Smooth muscle cell (in vitro differentiated cells): ENCODE measurements at regions not wholly inside any gene's neighbourhood (a gene's known extent, or its start where the extent isn't known, plus 50 kb on each side); places are given as distances from the start of the nearest gene placed in this dataset.

ENCODE experiments used
- DNase-seq: peaks from one replicate; lab custom pipeline; 2025; ENCODE audit not compliant: unreplicated experiment; lab: John Stamatoyannopoulos, UW
- H2AFZ ChIP-seq: fragments of 200-600 bp; sonication (generic); 2 replicates; pipeline ENCODE4 v1.6.0; 2016; ENCODE audit warnings: antibody characterized with exemption, low read depth, mild to moderate bottlenecking
- H3F3A ChIP-seq: fragments of 200-600 bp; sonication (generic); 2 replicates; pipeline ENCODE4 v1.6.0; 2017; ENCODE audit warnings: antibody characterized with exemption, low read depth
- H3K27ac ChIP-seq: fragments of 200-600 bp; sonication (generic); 2 replicates; pipeline ENCODE4 v1.5.1; 2016; ENCODE audit warnings: low read depth, mild to moderate bottlenecking
- H3K27me3 ChIP-seq: fragments of 200-600 bp; sonication (generic); 2 replicates; pipeline ENCODE4 v1.6.1; 2016; ENCODE audit warnings: low read depth, mild to moderate bottlenecking
- H3K36me3 ChIP-seq: fragments of 200-600 bp; sonication (generic); 2 replicates; pipeline ENCODE4 v1.5.1; 2016; ENCODE audit warnings: low read depth
- H3K4me1 ChIP-seq: fragments of 200-600 bp; sonication (generic); 2 replicates; pipeline ENCODE4 v1.5.1; 2016; ENCODE audit warnings: low read depth
- H3K4me2 ChIP-seq: fragments of 200-600 bp; sonication (generic); 2 replicates; pipeline ENCODE4 v1.6.0; 2016; ENCODE audit warnings: mild to moderate bottlenecking
- H3K4me3 ChIP-seq: fragments of 200-600 bp; sonication (generic); 2 replicates; pipeline ENCODE4 v1.5.1; 2016; ENCODE audit warnings: mild to moderate bottlenecking
- H3K79me2 ChIP-seq: fragments of 200-600 bp; sonication (generic); 2 replicates; pipeline ENCODE4 v1.6.0; 2016; ENCODE audit warnings: low read depth, mild to moderate bottlenecking
- H3K9ac ChIP-seq: fragments of 200-600 bp; sonication (generic); 2 replicates; pipeline ENCODE4 v1.6.0; 2016; ENCODE audit warnings: low read depth
- H3K9me3 ChIP-seq: fragments of 200-600 bp; sonication (generic); replicated peaks from 2 replicates; pipeline ENCODE4 v1.5.1; 2016; ENCODE audit warnings: low read depth
- H4K20me1 ChIP-seq: fragments of 200-600 bp; sonication (generic); 2 replicates; pipeline ENCODE4 v1.6.0; 2016; ENCODE audit warnings: low read depth
- WGBS: methylation state at CpG from one replicate; pipeline ENCODE4 v1.1.7; 2016; ENCODE audit warnings: low lambda C conversion rate; 5-methylcytosine and 5-hydroxymethylcytosine counted together
- TF ChIP-seq, protein P1 (sequence below): fragments of 200-600 bp; sonication (generic); IDR thresholded peaks from 2 replicates; pipeline ENCODE4 v1.5.1; 2017; ENCODE audit warnings: borderline replicate concordance, mild to moderate bottlenecking, antibody characterized with exemption; ENCODE audit not compliant: insufficient read depth, poor library complexity, severe bottlenecking

DNA sequence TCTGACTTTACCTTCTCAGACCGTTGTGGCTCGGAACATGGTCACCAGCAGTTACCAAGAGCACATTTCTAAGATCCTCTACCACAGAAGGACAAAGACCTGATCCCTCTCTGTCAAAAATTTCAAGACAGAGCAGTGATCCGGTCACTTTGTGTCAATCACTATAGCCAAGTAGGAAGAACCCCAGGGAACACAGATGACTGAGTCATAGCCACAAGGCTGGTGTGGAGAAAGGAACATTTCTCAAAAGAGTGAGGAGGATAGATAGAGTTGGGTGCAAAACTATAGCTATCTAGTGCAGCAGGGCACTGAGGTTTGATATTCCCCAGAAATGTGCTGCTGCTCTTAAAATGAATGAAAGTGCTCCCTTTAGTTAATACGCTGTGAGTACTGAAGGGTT, 130.7 kb upstream of the SMIM23 start:
- no peaks in the 10 kb centered on the region for H4K20me1 ChIP-seq
- WGBS = 46% methylated on average over 4 of the region's 4 CpGs
- no peak overlapping the region for H3K9ac ChIP-seq
- TF ChIP-seq, protein P1, sequence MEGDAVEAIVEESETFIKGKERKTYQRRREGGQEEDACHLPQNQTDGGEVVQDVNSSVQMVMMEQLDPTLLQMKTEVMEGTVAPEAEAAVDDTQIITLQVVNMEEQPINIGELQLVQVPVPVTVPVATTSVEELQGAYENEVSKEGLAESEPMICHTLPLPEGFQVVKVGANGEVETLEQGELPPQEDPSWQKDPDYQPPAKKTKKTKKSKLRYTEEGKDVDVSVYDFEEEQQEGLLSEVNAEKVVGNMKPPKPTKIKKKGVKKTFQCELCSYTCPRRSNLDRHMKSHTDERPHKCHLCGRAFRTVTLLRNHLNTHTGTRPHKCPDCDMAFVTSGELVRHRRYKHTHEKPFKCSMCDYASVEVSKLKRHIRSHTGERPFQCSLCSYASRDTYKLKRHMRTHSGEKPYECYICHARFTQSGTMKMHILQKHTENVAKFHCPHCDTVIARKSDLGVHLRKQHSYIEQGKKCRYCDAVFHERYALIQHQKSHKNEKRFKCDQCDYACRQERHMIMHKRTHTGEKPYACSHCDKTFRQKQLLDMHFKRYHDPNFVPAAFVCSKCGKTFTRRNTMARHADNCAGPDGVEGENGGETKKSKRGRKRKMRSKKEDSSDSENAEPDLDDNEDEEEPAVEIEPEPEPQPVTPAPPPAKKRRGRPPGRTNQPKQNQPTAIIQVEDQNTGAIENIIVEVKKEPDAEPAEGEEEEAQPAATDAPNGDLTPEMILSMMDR = no peak
- no peak overlapping the region for H3K4me3 ChIP-seq
- H3K27ac ChIP-seq = no peak overlapping the region
- no peaks in the 10 kb centered on the region for H3K27me3 ChIP-seq
- no peak overlapping the region for H2AFZ ChIP-seq
- no peaks in the 10 kb centered on the region for H3K4me1 ChIP-seq
- H3K9me3 ChIP-seq = no peaks in the 10 kb centered on the region
- no peaks in the 10 kb centered on the region for H3F3A ChIP-seq
- H3K4me2 ChIP-seq = no peak overlapping the region
- H3K79me2 ChIP-seq = no peaks in the 10 kb centered on the region
- H3K36me3 ChIP-seq = no peaks in the 10 kb centered on the region
- no peak for DNase-seq

DNA sequence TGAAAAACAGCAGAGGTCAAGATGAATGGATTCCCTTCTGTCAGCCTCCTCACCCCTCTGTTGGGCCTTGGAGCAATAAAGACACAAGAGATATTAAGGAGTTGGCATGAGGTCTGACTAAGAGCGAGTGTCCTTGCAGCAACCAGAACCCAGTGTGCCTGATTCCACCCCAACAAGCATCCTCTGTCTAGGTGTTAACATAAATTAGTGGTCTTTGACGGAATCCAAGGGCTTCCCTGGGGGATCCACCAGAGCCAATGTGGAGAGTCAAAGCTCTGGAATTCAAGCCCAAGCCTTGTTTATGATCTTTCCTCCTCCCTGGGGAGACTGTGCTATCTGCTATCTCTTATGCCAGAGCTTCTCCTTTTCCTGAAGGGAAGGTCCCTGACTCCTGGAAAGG, 128.1 kb upstream of the SMIM23 start:
- Histone ChIP-seq H3K27ac (no peak overlapping the region), H3K79me2 (no peaks in the 10 kb centered on the region), H3K4me1 (no peaks in the 10 kb centered on the region), H3K4me2 (no peak overlapping the region), H4K20me1 (no peaks in the 10 kb centered on the region), H3K9ac (no peak overlapping the region), H3F3A (no peaks in the 10 kb centered on the region), H3K4me3 (no peak overlapping the region), H3K9me3 (no peaks in the 10 kb centered on the region), H2AFZ (no peak overlapping the region), H3K36me3 (no peaks in the 10 kb centered on the region), H3K27me3 (no peaks in the 10 kb centered on the region)
- WGBS = 58% methylated on average over 2 of the region's 2 CpGs
- TF ChIP-seq, protein P1 = no peak
- no peak for DNase-seq

DNA sequence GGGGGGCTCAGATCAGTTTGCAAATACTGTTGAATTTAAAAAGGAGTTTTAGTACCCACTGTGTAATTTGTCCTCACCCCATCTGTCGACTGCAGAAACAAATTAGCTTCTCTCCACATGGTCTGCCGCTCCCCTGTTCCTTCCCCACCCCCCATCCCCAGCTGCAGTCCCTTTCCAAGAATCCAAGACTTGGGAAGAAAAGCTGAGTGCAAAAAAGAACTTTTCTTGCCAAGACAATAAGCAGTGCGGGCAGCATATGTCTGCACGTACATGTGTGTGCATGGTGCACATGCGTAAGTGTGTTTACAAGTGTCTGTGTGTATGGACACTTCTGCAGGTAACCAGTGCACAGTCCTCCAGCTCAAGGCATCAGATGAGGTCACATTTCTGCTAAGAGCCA, 125.7 kb upstream of the SMIM23 start:
- Histone ChIP-seq H3K9ac (no peak overlapping the region), H3F3A (no peaks in the 10 kb centered on the region), H3K4me3 (no peak overlapping the region), H3K4me1 (no peaks in the 10 kb centered on the region), H3K27ac (no peak overlapping the region), H3K9me3 (no peaks in the 10 kb centered on the region), H3K36me3 (no peaks in the 10 kb centered on the region), H3K4me2 (no peak overlapping the region), H3K27me3 (no peaks in the 10 kb centered on the region), H3K79me2 (no peaks in the 10 kb centered on the region), H2AFZ (no peak overlapping the region), H4K20me1 (no peaks in the 10 kb centered on the region)
- TF ChIP-seq, protein P1 = no peak
- 93% methylated on average over 5 of the region's 5 CpGs for WGBS
- DNase-seq = no peak

DNA sequence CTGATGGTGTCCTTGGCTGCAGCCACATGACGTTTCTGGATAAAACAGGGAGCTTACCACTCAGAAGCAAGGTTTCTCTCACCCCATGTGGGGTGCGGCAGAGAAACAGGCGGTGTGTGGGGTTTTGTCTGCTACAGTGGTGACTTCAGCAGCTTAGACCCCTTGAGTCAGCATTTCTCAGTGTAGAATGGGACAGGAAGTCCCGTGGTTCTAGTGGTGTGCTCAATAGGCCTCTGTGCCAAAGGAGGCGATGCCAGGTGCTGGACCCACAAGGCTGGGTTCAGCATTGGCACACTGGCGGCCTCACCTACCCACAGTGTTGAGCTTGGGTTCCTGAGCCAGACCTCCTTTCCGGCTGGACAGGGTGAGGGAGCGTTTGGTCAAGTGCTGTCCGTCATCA, 125.2 kb upstream of the SMIM23 start:
- Histone ChIP-seq H4K20me1 (no peaks in the 10 kb centered on the region), H3K4me1 (no peaks in the 10 kb centered on the region), H3K27me3 (no peaks in the 10 kb centered on the region), H3K9ac (no peak overlapping the region), H3F3A (no peaks in the 10 kb centered on the region), H2AFZ (no peak overlapping the region), H3K9me3 (no peaks in the 10 kb centered on the region), H3K4me3 (no peak overlapping the region), H3K36me3 (no peaks in the 10 kb centered on the region), H3K4me2 (no peak overlapping the region), H3K79me2 (no peaks in the 10 kb centered on the region), H3K27ac (no peak overlapping the region)
- 79% methylated on average over 9 of the region's 9 CpGs for WGBS
- DNase-seq = no peak
- TF ChIP-seq, protein P1 = no peak
